ENCODE measurements at regions not wholly inside any gene's neighbourhood (a gene's known extent, or its start where the extent isn't known, plus 50 kb on each side); places are given as distances from the start of the nearest gene placed in this dataset.

- intact Hi-C loops (cut with DNase I; ENCODE audit: low total_unique reads) (no loop called here), in situ Hi-C loops (cut with MboI; ENCODE audit: low pct_ligation_motif_present in 1 of 4, low pct_unique_long_range_greater_than_20kb in 1 of 4, low sequenced_read_pairs in 3 of 4) (no loop called here)
- no peaks in the 10 kb centered on the region for H3K4me1 ChIP-seq
- H3K36me3 ChIP-seq = no peaks in the 10 kb centered on the region
- no peak overlapping the region for H3K27ac ChIP-seq
- 67% methylated on average over 3 of the region's 3 CpGs; no CpG with 5 or more reads in 1 of the 2 donors for WGBS, 2 donors (ENCODE audit: low coverage in 1 of 2)
- TF ChIP-seq CTCF (IDR thresholded peaks at IDR 0.05) (no peak), POLR2A (IDR thresholded peaks at IDR 0.05) (no peak), EP300 (IDR thresholded peaks at IDR 0.05; ENCODE audit: low read depth) (no peak), POLR2AphosphoS5 (IDR thresholded peaks at IDR 0.05) (no peak)
- no peak for DNase-seq
- H3K27me3 ChIP-seq = no peaks in the 10 kb centered on the region
- no peaks in the 10 kb centered on the region for H3K9me3 ChIP-seq
- no peak overlapping the region for H3K4me3 ChIP-seq
Observed at GRCh38 chr17:73850426-73850825, 206.2 kb upstream of the SDK2 start.

- intact Hi-C loops (cut with DNase I; ENCODE audit: low total_unique reads) (no loop called here), in situ Hi-C loops (cut with MboI; ENCODE audit: low pct_ligation_motif_present in 1 of 4, low pct_unique_long_range_greater_than_20kb in 1 of 4, low sequenced_read_pairs in 3 of 4) (no loop called here)
- H3K36me3 ChIP-seq = no peaks in the 10 kb centered on the region
- H3K4me3 ChIP-seq = no peak overlapping the region
- no peaks in the 10 kb centered on the region for H3K9me3 ChIP-seq
- TF ChIP-seq POLR2AphosphoS5 (IDR thresholded peaks at IDR 0.05) (no peak), EP300 (IDR thresholded peaks at IDR 0.05; ENCODE audit: low read depth) (no peak), CTCF (IDR thresholded peaks at IDR 0.05) (no peak)
- no peaks in the 10 kb centered on the region for H3K4me1 ChIP-seq
- WGBS, 2 donors (ENCODE audit: low coverage in 1 of 2) = 61 to 64% methylated on average over 2 of the region's 2 CpGs
- no peak overlapping the region for H3K27ac ChIP-seq
- H3K27me3 ChIP-seq = no peaks in the 10 kb centered on the region
- no peak for DNase-seq
Observed at GRCh38 chr17:73851091-73851490, 206.8 kb upstream of the SDK2 start.

DNA sequence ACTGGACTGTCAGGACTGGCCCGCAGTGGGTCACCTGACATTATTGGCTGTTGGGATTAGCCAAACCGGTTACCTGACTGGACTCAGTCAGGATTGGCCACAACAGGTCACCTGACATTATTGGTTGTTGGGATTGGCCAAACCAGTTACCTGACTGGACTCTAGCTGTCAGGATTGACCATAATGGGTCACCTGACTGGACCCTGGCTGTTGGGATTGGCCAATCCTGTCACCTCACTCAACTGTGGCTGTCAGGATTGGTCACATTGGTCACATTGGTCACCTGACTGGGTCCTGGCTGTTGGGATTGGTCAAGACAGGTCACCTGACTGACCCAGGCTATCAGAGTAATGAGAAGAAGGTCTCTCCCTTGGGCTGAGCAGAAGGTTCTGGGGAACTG lies 207.7 kb upstream of the SDK2 start:
- no peaks in the 10 kb centered on the region for H3K36me3 ChIP-seq
- intact Hi-C loops (cut with DNase I; ENCODE audit: low total_unique reads) (no loop called here), in situ Hi-C loops (cut with MboI; ENCODE audit: low pct_ligation_motif_present in 1 of 4, low pct_unique_long_range_greater_than_20kb in 1 of 4, low sequenced_read_pairs in 3 of 4) (no loop called here)
- H3K4me3 ChIP-seq = no peak overlapping the region
- H3K27me3 ChIP-seq = no peaks in the 10 kb centered on the region
- H3K27ac ChIP-seq = no peak overlapping the region
- DNase-seq = no peak
- no peak for TF ChIP-seq CTCF (IDR thresholded peaks at IDR 0.05)
- TF ChIP-seq POLR2AphosphoS5 (IDR thresholded peaks at IDR 0.05) = no peak
- no peak for TF ChIP-seq POLR2A (IDR thresholded peaks at IDR 0.05)
- TF ChIP-seq EP300 (IDR thresholded peaks at IDR 0.05; ENCODE audit: low read depth) = no peak
- WGBS, 2 donors (ENCODE audit: low coverage in 1 of 2) = 100% methylated on average over 2 of the region's 2 CpGs; no CpG with 5 or more reads in 1 of the 2 donors
- H3K4me1 ChIP-seq = no peaks in the 10 kb centered on the region
- H3K9me3 ChIP-seq = no peaks in the 10 kb centered on the region

DNA sequence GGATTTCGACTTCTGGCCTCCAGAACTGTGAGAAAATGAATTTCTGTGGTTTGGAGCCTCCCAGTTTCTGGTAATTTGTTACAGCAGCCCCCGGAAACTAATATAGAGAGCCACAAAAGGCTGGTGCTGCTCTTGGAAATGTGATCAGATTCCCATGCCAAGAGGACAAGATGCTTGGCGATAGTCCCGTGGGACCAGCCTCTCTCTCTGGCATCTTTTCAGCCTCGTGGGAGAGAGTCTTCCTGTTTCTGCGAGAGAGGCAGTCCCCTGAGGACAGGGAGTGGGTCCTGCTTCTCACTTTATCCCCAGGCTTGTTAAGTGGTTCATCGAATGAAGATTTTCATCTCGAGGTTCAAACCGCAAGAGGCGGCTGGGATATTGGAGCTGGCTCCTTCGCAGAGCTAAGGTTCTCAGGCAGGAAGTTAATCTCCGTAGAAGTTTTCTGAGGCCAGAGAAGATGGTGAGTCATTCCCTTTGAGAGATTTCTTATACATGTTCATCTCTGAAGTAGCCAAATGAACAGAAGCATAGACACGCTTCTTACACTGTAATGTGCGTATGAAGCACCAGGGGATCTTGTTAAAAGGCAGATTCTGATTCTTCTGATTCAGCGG lies 211.6 kb upstream of the SDK2 start:
- H3K9me3 ChIP-seq = no peaks in the 10 kb centered on the region
- in situ Hi-C loops (cut with MboI; ENCODE audit: low pct_ligation_motif_present in 1 of 4, low pct_unique_long_range_greater_than_20kb in 1 of 4, low sequenced_read_pairs in 3 of 4) (no loop called here), intact Hi-C loops (cut with DNase I; ENCODE audit: low total_unique reads) (no loop called here)
- H3K27me3 ChIP-seq = no peaks in the 10 kb centered on the region
- H3K27ac ChIP-seq = no peak overlapping the region
- H3K4me1 ChIP-seq = peaks cover 0 to 10% (median 4%) of the 10 kb centered on the region in 4 donors
- DNase-seq = no peak
- WGBS, 2 donors (ENCODE audit: low coverage in 1 of 2) = 84 to 91% methylated on average over 9 to 15 of the region's 15 CpGs
- TF ChIP-seq POLR2AphosphoS5 (IDR thresholded peaks at IDR 0.05) (no peak), EP300 (IDR thresholded peaks at IDR 0.05; ENCODE audit: low read depth) (no peak), CTCF (IDR thresholded peaks at IDR 0.05) (no peak), POLR2A (IDR thresholded peaks at IDR 0.05) (no peak)
- H3K36me3 ChIP-seq = no peaks in the 10 kb centered on the region
- no peak overlapping the region for H3K4me3 ChIP-seq

Data from transverse colon (tissue), 4 donors.